Ishikawa (cell line): ENCODE measurements at regions not wholly inside any gene's neighbourhood (a gene's known extent, or its start where the extent isn't known, plus 50 kb on each side); places are given as distances from the start of the nearest gene placed in this dataset.

Source experiments
- CEBPB ChIP-seq: IDR thresholded peaks from 2 replicates; pipeline ENCODE4 v1.6.1; 2012
- EP300 ChIP-seq: IDR thresholded peaks from 2 replicates; pipeline ENCODE4 v1.6.1; 2012; ENCODE audit warnings: borderline replicate concordance
- MAX ChIP-seq: IDR thresholded peaks from 2 replicates; pipeline ENCODE4 v1.6.1; 2012
- RAD21 ChIP-seq: IDR thresholded peaks from 2 replicates; pipeline ENCODE4 v1.6.1; 2012; ENCODE audit warnings: low read depth
- REST ChIP-seq: IDR thresholded peaks from 2 replicates; pipeline ENCODE4 v1.6.1; 2012; ENCODE audit warnings: low read depth, mild to moderate bottlenecking
- TAF1 ChIP-seq: IDR thresholded peaks from 2 replicates; pipeline ENCODE4 v1.6.1; 2012; ENCODE audit warnings: low read depth, mild to moderate bottlenecking
- TEAD4 ChIP-seq: IDR thresholded peaks from 2 replicates; pipeline ENCODE4 v1.6.1; 2012
- YY1 ChIP-seq: IDR thresholded peaks from 2 replicates; pipeline ENCODE4 v1.6.1; 2012; ENCODE audit warnings: low read depth

GRCh38 chr3:124451630-124452317 lies 278.5 kb upstream of the UMPS start:
- TF ChIP-seq EP300: no peak
- no peak for TF ChIP-seq MAX
- no peak for TF ChIP-seq YY1
- TF ChIP-seq CEBPB: no peak
- TF ChIP-seq RAD21: no peak
- no peak for TF ChIP-seq TAF1
- no peak for TF ChIP-seq REST
- no peak for TF ChIP-seq TEAD4
